HepG2 (cell line): ENCODE measurements at regions not wholly inside any gene's neighbourhood (a gene's known extent, or its start where the extent isn't known, plus 50 kb on each side); places are given as distances from the start of the nearest gene placed in this dataset.

Experiments
- CBX2 ChIP-seq, 2 experiments: fragments of 200-600 bp in 1 of 2; sonication (generic); formaldehyde crosslinking in 1 of 2; IDR thresholded peaks; 2 replicates each; pipeline versions ENCODE4 v1.7.0 to v1.8.1; 2018 to 2022; ENCODE audit warnings: low read depth in 2 of 2, low read length in 1 of 2, mild to moderate bottlenecking in 1 of 2, missing genetic modification reagents in 1 of 2
- EP300 ChIP-seq, 3 experiments: sonication (generic) in 1 of 3; formaldehyde crosslinking in 1 of 3; IDR thresholded peaks; 2 replicates each; pipeline versions ENCODE4 v1.5.1 to v1.6.1; 2011 to 2020; ENCODE audit warnings: low read depth in 2 of 3, low read length in 2 of 3, borderline replicate concordance in 1 of 3, improper control_type of control experiment in 1 of 3, mild to moderate bottlenecking in 1 of 3, missing genetic modification reagents in 1 of 3, moderate library complexity in 1 of 3
- HNF1A ChIP-seq, 2 experiments: sonication (generic) in 1 of 2; formaldehyde crosslinking in 1 of 2; IDR thresholded peaks; 2 replicates each; pipeline versions ENCODE4 v1.4.0 to v1.6.1; 2016 to 2020; ENCODE audit warnings: borderline replicate concordance in 1 of 2, low read depth in 1 of 2, mild to moderate bottlenecking in 1 of 2, missing genetic modification reagents in 1 of 2
- HNRNPH1 ChIP-seq: fragments of 200-400 bp; formaldehyde crosslinking; optimal IDR thresholded peaks from 2 replicates; pipeline ENCODE3; 2017; ENCODE audit warnings: mild to moderate bottlenecking, low read depth, low read length
- PBX2 ChIP-seq: IDR thresholded peaks from 2 replicates; pipeline ENCODE4 v1.6.1; 2016; ENCODE audit warnings: control low read depth
- SIX1 ChIP-seq: sonication (generic); formaldehyde crosslinking; IDR thresholded peaks from 2 replicates; pipeline ENCODE4 v1.4.0; 2020; ENCODE audit warnings: missing genetic modification reagents, borderline replicate concordance
- TCF7 ChIP-seq: sonication (generic); IDR thresholded peaks from 2 replicates; pipeline ENCODE4 v1.6.1; 2016; ENCODE audit warnings: antibody characterized with exemption, low read depth
- ZBTB39 ChIP-seq: sonication (generic); formaldehyde crosslinking; IDR thresholded peaks from 2 replicates; pipeline ENCODE4 v1.5.0; 2020; ENCODE audit warnings: missing genetic modification reagents
- ZBTB49 ChIP-seq: sonication (generic); formaldehyde crosslinking; IDR thresholded peaks from 2 replicates; pipeline ENCODE4 v1.4.0; 2020; ENCODE audit warnings: missing genetic modification reagents, borderline replicate concordance
- ZMYM2 ChIP-seq: sonication (generic); formaldehyde crosslinking; IDR thresholded peaks from 2 replicates; pipeline ENCODE4 v1.8.0; 2022; ENCODE audit warnings: mild to moderate bottlenecking, missing genetic modification reagents
- ZNF7 ChIP-seq: IDR thresholded peaks from 2 replicates; pipeline ENCODE4 v1.6.1; 2016; ENCODE audit warnings: missing biosample characterization, missing genetic modification reagents
- ZNF770 ChIP-seq: sonication (generic); formaldehyde crosslinking; IDR thresholded peaks from 2 replicates; pipeline ENCODE4 v1.5.0; 2020; ENCODE audit warnings: mild to moderate bottlenecking, missing genetic modification reagents
- ZNF790 ChIP-seq: sonication (generic); formaldehyde crosslinking; IDR thresholded peaks from 2 replicates; pipeline ENCODE4 v1.8.0; 2022; ENCODE audit warnings: missing genetic modification reagents, mild to moderate bottlenecking, borderline replicate concordance

GRCh38 chr3:188003188-188004171 lies 150.5 kb upstream of the LPP start (continued):
- TF ChIP-seq ZBTB49 (CRISPR knock-in tag) (no peak), TCF7 (peak; percentile 49), HNRNPH1 (no peak), PBX2 (CRISPR knock-in tag) (0 out of 2 replicates have a peak, but pooled peaks have one; percentile 24), HNF1A (IDR thresholded peaks at IDR 0.05; ENCODE audit: low read depth) (peak; percentile 98), HNF1A (CRISPR knock-in tag; IDR thresholded peaks at IDR 0.05; ENCODE audit: borderline replicate concordance) (peak; percentile 97), ZNF7 (CRISPR knock-in tag) (no peak), EP300 (IDR thresholded peaks at IDR 0.05; ENCODE audit: low read depth in 2 of 2, low read length in 2 of 2) (peak in 1 of 2 experiments; percentile 85; a peak in 2 of 4 replicates), EP300 (CRISPR knock-in tag; IDR thresholded peaks at IDR 0.05; ENCODE audit: borderline replicate concordance) (peak; percentile 64), CBX2 (IDR thresholded peaks at IDR 0.05; ENCODE audit: low read depth, low read length) (no peak), CBX2 (CRISPR knock-in tag; IDR thresholded peaks at IDR 0.05; ENCODE audit: low read depth) (no peak), ZBTB39 (CRISPR knock-in tag) (0 out of 2 replicates have a peak, but pooled peaks have one; percentile 68), ZNF770 (CRISPR knock-in tag) (0 out of 2 replicates have a peak, but pooled peaks have one; percentile 7), ZNF790 (no peak), ZMYM2 (no peak), SIX1 (CRISPR knock-in tag) (0 out of 2 replicates have a peak, but pooled peaks have one; percentile 23)
